Rectal smooth muscle tissue (tissue), 1 donor: ENCODE measurements at regions not wholly inside any gene's neighbourhood (a gene's known extent, or its start where the extent isn't known, plus 50 kb on each side); places are given as distances from the start of the nearest gene placed in this dataset.

Source experiments
- H3K27ac ChIP-seq: one replicate; pipeline ENCODE4 v1.7.0; 2013; ENCODE audit warnings: low read depth, low read length, inconsistent platforms
- H3K27me3 ChIP-seq: one replicate; pipeline ENCODE4 v1.7.0; 2013; ENCODE audit warnings: low read length; ENCODE audit not compliant: control insufficient read depth, insufficient read depth
- H3K36me3 ChIP-seq: one replicate; pipeline ENCODE4 v1.7.0; 2013; ENCODE audit warnings: low read length; ENCODE audit not compliant: control insufficient read depth, insufficient read depth
- H3K4me1 ChIP-seq: one replicate; pipeline ENCODE4 v1.7.0; 2013; ENCODE audit warnings: low read length; ENCODE audit not compliant: control insufficient read depth, insufficient read depth
- H3K4me3 ChIP-seq: one replicate; pipeline ENCODE4 v1.7.0; 2013; ENCODE audit warnings: low read length
- H3K9ac ChIP-seq: one replicate; pipeline ENCODE4 v1.7.0; 2013; ENCODE audit warnings: low read length

- Histone ChIP-seq H3K4me3 (no peak overlapping the region), H3K9ac (no peak overlapping the region), H3K36me3 (no peaks in the 10 kb centered on the region), H3K27me3 (no peaks in the 10 kb centered on the region), H3K4me1 (no peaks in the 10 kb centered on the region), H3K27ac (no peak overlapping the region)
These were observed 131.5 kb upstream of the USP29 start for GRCh38 chr19:56988299-56988698.

GRCh38 chr19:56991912-56992311, 127.9 kb upstream of the USP29 start:
- Histone ChIP-seq H3K9ac (no peak overlapping the region), H3K36me3 (no peaks in the 10 kb centered on the region), H3K27ac (no peak overlapping the region), H3K4me3 (no peak overlapping the region), H3K27me3 (no peaks in the 10 kb centered on the region), H3K4me1 (no peaks in the 10 kb centered on the region)

DNA sequence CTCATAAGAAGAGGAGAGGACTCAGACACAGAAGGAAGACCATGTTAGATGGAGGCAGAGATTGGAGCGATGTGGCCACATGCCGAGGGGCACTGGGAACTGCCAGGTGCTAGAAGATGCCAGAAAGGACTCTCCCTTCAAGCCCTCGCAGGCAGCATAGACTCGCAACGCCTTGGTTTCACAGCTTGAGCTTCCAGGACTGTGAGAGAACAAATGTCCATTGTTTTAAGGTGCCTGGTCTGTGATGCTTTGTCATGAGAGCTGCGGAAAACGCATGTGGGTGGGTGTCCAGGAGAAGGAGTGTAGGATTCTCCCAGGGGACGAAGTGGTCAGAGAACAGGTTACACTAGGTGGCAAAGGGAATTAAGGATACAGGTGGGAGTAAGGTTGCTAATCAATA, 125.9 kb upstream of the USP29 start:
- H3K36me3 ChIP-seq = no peaks in the 10 kb centered on the region
- no peak overlapping the region for H3K9ac ChIP-seq
- H3K27me3 ChIP-seq = no peaks in the 10 kb centered on the region
- H3K4me1 ChIP-seq = no peaks in the 10 kb centered on the region
- H3K27ac ChIP-seq = no peak overlapping the region
- no peak overlapping the region for H3K4me3 ChIP-seq

GRCh38 chr19:56994251-56995017, 125.4 kb upstream of the USP29 start:
- Histone ChIP-seq H3K4me3 (no peak overlapping the region), H3K4me1 (no peaks in the 10 kb centered on the region), H3K27me3 (no peaks in the 10 kb centered on the region), H3K36me3 (no peaks in the 10 kb centered on the region), H3K27ac (no peak overlapping the region), H3K9ac (no peak overlapping the region)

DNA sequence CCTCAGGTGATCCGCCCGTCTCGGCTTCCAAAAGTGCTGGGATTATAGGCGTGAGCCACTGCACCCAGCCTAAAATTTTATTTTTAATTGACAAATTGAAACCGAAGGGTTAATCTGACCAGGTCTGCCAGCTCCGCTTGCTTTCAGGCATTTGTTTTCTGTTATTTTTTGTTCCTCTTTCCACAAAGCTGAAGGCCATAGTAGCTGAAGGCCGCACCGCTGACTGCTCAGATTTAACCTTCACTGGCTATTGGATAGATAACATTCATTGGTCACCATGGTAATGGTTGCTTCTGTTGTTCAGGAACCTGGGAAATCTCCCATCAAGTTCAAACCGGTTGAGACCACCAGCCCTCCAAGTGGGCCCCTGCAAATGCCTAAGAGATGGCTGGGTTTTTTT, 124.5 kb upstream of the USP29 start:
- no peaks in the 10 kb centered on the region for H3K36me3 ChIP-seq
- H3K4me1 ChIP-seq = no peaks in the 10 kb centered on the region
- no peak overlapping the region for H3K27ac ChIP-seq
- H3K27me3 ChIP-seq = no peaks in the 10 kb centered on the region
- no peak overlapping the region for H3K9ac ChIP-seq
- no peak overlapping the region for H3K4me3 ChIP-seq

DNA sequence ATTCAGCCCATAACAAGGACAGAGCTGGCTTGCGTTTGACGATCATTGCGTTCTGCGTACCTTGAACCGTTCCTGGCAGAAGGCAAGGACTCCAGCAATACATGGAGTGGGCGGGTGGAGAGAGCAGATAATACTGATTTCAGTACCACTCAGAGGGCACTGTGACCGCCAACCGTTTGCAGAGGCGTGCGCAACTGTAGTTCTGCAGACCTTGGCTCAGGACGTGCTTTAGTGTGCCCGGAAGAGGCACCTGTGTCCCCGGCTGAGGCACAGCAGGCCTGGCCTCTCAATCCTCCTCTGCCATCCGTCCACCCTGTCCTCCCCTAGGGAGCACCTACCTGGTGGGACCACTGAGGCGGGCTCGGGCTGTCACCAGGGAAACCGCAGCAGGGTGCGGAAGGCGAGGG, 117.6 kb upstream of the USP29 start:
- H3K27me3 ChIP-seq = no peaks in the 10 kb centered on the region
- H3K4me3 ChIP-seq = no peak overlapping the region
- H3K36me3 ChIP-seq = no peaks in the 10 kb centered on the region
- no peaks in the 10 kb centered on the region for H3K4me1 ChIP-seq
- H3K9ac ChIP-seq = no peak overlapping the region
- H3K27ac ChIP-seq = no peak overlapping the region

DNA sequence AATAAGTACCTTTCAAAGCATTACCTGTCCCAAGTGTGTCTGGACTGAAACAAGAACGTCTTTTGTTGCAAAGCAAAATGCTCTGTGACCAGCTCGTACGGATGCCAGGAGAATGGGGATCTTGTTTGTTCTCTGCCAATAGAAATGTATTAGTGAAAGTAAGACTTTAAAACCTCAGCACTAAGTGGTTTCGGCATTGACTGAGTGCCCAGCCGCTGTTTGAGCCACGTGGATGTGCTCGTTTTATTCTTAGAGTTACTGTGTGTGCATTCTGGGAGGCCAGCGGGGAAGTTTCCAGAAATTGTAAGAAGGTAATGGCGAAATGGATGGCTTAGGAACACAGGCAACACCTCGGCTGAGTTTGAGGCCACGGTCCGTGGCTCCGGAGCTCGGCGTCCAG, 117.1 kb upstream of the USP29 start:
- no peak overlapping the region for H3K4me3 ChIP-seq
- H3K4me1 ChIP-seq = no peaks in the 10 kb centered on the region
- no peaks in the 10 kb centered on the region for H3K27me3 ChIP-seq
- no peak overlapping the region for H3K27ac ChIP-seq
- H3K9ac ChIP-seq = no peak overlapping the region
- no peaks in the 10 kb centered on the region for H3K36me3 ChIP-seq

DNA sequence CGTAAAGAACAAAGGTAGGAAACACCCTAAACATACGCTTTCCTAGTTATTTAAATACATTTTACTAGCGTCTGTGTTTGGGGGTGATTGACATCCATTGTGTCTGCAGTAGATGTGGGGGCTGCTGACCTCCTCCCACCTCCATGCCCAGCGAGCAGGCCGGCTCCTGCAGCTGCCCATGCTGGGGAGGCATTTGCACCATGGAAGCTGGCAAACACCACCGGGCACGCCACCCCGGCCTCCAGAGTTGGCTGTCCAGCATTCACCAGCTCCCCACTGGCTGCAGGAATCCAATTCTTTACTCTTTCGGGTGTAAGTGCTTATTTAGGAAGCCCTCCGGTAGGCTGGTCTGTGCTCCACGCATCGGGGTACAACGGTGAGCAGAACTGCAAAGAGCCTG, 115.4 kb upstream of the USP29 start:
- H3K9ac ChIP-seq = no peak overlapping the region
- H3K4me1 ChIP-seq = no peaks in the 10 kb centered on the region
- no peaks in the 10 kb centered on the region for H3K36me3 ChIP-seq
- no peak overlapping the region for H3K27ac ChIP-seq
- no peak overlapping the region for H3K4me3 ChIP-seq
- no peaks in the 10 kb centered on the region for H3K27me3 ChIP-seq

GRCh38 chr19:57008432-57008831, 111.4 kb upstream of the USP29 start:
- H3K27me3 ChIP-seq = no peaks in the 10 kb centered on the region
- no peaks in the 10 kb centered on the region for H3K4me1 ChIP-seq
- H3K27ac ChIP-seq = no peak overlapping the region

DNA sequence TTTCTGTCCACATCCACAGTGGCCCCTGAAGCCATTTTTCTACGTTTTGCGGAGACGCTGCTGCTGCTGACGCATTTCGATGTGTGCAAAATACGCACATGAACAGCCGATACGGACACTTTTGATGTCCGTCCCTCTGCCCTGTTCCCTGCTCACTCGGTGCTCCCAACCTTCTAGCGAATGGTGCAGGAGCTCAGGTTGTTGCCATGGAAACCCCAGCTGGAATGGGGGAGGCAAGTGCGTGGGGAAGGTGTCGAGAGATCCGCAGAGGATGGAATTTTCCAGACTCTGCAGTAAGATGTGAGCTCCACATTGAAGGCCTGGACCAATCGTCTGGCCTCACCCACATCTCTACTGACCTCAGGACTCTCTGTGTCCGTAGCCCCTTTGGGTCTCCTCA, 109.2 kb upstream of the USP29 start:
- no peak overlapping the region for H3K4me3 ChIP-seq

More at GRCh38 chr19:57008432-57008831, 111.4 kb upstream of the USP29 start:
- Histone ChIP-seq H3K36me3 (no peaks in the 10 kb centered on the region), H3K4me3 (no peak overlapping the region), H3K9ac (no peak overlapping the region)

DNA sequence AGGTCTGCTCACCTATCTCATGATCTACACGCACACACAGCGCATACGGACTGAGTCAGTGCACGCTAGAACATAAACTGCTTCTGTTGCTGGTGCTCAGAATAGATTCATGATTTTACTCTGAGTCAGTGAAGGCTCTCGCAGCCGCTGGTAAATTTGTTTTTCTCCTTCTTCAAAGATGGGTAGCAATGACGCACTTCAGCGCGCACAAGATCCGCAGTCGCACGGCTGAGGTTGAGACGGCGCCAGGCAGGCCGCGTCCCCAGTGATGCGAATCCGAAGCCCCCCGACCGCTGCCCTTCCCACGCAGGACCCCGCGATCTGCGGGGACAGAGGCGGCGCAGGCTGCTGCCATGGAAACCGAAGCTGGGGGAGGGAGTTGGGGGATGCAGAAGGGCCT, 103.7 kb upstream of the USP29 start:
- no peaks in the 10 kb centered on the region for H3K27me3 ChIP-seq
- H3K27ac ChIP-seq = no peak overlapping the region
- no peak overlapping the region for H3K4me3 ChIP-seq
- H3K4me1 ChIP-seq = no peaks in the 10 kb centered on the region
- no peaks in the 10 kb centered on the region for H3K36me3 ChIP-seq
- H3K9ac ChIP-seq = no peak overlapping the region

More for the DNA sequence above, 109.2 kb upstream of the USP29 start:
- no peak overlapping the region for H3K27ac ChIP-seq
- no peaks in the 10 kb centered on the region for H3K27me3 ChIP-seq
- H3K36me3 ChIP-seq = no peaks in the 10 kb centered on the region
- H3K9ac ChIP-seq = no peak overlapping the region
- H3K4me1 ChIP-seq = no peaks in the 10 kb centered on the region

- Histone ChIP-seq H3K36me3 (no peaks in the 10 kb centered on the region), H3K4me3 (no peak overlapping the region), H3K9ac (no peak overlapping the region), H3K27me3 (no peaks in the 10 kb centered on the region), H3K4me1 (no peaks in the 10 kb centered on the region), H3K27ac (no peak overlapping the region)
These were observed 103.3 kb upstream of the USP29 start for GRCh38 chr19:57016491-57016890.

DNA sequence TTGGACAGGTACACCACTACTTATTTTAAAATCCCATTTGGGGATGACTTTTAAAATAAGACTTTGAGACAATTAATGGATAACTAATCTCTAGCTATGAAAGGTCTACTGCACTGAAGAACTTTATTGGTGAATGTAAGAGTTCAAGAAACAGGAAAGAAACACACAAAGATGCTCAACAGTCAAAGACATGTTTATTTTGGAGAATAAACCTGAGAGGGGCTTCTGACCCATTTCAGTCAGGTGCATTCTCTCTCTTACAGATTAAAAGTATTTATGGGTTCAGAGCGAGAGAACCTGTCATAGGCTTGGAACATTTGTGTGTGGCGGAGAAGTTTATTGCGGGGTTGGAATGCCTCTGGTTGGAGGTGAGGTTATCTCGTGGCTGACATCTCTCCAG, 94.3 kb upstream of the USP29 start:
- Histone ChIP-seq H3K27me3 (no peaks in the 10 kb centered on the region), H3K4me1 (no peaks in the 10 kb centered on the region), H3K27ac (no peak overlapping the region), H3K9ac (no peak overlapping the region), H3K36me3 (no peaks in the 10 kb centered on the region), H3K4me3 (no peak overlapping the region)
